ENCODE measurements at regions not wholly inside any gene's neighbourhood (a gene's known extent, or its start where the extent isn't known, plus 50 kb on each side); places are given as distances from the start of the nearest gene placed in this dataset.

DNA sequence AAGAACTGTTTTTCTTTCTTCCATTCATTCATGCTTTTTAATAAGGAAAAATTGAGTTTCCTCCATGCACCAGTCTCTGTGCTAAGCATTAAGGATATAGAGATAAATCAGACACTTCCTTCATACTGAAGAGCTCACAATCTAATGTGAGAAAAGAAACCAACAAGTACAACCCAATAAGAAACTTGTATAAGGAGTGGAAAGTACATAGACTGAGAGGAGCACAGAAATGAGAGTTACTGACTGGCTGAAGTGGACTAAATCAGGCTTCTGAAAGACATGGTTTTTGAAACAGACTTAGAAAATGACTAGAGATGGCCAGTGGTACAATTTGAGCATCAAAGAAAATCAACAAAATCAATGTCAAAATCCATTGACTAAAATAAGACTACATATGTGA is 524.4 kb downstream of the PLPP3 start:
- TF ChIP-seq, protein P1, sequence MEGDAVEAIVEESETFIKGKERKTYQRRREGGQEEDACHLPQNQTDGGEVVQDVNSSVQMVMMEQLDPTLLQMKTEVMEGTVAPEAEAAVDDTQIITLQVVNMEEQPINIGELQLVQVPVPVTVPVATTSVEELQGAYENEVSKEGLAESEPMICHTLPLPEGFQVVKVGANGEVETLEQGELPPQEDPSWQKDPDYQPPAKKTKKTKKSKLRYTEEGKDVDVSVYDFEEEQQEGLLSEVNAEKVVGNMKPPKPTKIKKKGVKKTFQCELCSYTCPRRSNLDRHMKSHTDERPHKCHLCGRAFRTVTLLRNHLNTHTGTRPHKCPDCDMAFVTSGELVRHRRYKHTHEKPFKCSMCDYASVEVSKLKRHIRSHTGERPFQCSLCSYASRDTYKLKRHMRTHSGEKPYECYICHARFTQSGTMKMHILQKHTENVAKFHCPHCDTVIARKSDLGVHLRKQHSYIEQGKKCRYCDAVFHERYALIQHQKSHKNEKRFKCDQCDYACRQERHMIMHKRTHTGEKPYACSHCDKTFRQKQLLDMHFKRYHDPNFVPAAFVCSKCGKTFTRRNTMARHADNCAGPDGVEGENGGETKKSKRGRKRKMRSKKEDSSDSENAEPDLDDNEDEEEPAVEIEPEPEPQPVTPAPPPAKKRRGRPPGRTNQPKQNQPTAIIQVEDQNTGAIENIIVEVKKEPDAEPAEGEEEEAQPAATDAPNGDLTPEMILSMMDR (IDR thresholded peaks at IDR 0.05), result no peak
- TF ChIP-seq POLR2A (IDR thresholded peaks at IDR 0.05), result no peak
